ENCODE measurements at regions not wholly inside any gene's neighbourhood (a gene's known extent, or its start where the extent isn't known, plus 50 kb on each side); places are given as distances from the start of the nearest gene placed in this dataset.

DNA sequence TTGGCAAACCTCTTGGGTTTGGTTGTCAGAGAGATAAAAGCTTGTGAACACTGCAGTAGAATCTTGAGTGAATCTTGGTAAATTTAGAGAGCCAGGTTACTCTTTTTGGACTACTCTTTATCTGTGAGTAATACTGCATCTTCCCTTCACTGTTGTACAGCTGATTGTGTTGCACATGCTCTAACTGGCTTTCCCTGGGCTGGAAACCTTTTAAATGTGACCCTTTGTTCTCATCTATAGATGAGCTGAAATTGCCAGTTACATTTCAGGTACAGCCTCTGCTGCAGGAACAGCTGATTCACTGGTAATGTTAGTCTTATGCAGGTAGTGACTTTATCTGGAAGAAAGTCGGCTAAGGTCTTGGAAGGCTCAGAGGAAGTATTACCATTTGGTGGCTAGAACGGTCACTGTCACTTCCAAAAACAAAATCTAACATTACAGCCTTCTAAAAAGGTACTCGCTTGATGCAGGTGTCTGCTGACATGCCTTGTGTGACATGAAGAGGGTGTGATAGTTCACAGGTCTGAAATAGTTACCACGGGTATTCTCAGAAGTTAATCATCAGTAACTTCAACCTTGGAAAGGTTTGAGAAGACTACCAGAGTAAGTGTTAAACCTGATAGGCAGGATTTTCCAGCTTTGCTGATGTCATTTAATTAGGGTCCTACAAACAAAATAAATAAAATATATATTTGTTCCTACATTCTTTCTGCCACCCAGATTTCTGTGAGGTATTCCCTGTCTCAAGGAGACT lies 851.1 kb downstream of the SLC4A3 start:
- no peak for TF ChIP-seq ZNF121 (CRISPR knock-in tag; IDR thresholded peaks at IDR 0.05)
- TF ChIP-seq, protein P1, sequence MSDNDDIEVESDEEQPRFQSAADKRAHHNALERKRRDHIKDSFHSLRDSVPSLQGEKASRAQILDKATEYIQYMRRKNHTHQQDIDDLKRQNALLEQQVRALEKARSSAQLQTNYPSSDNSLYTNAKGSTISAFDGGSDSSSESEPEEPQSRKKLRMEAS (CRISPR knock-in tag; IDR thresholded peaks at IDR 0.05): no peak

All from WTC11 (cell line).